Ectodermal cell (in vitro differentiated cells): ENCODE measurements at regions not wholly inside any gene's neighbourhood (a gene's known extent, or its start where the extent isn't known, plus 50 kb on each side); places are given as distances from the start of the nearest gene placed in this dataset.

Experiments used
- H3K27ac ChIP-seq: 2 replicates; pipeline ENCODE4 v1.7.0; 2013; ENCODE audit warnings: mild to moderate bottlenecking, low read depth, low read length; ENCODE audit not compliant: insufficient read depth, poor library complexity, severe bottlenecking
- H3K27me3 ChIP-seq: 2 replicates; pipeline ENCODE4 v1.7.0; 2013; ENCODE audit warnings: mild to moderate bottlenecking, low read length; ENCODE audit not compliant: insufficient read depth, control insufficient read depth, poor library complexity, severe bottlenecking
- H3K36me3 ChIP-seq: one replicate; pipeline ENCODE4 v1.7.0; 2013; ENCODE audit warnings: low read length; ENCODE audit not compliant: control insufficient read depth, insufficient read depth
- H3K4me1 ChIP-seq: one replicate; pipeline ENCODE4 v1.7.0; 2013; ENCODE audit warnings: low read length; ENCODE audit not compliant: control insufficient read depth, insufficient read depth
- H3K4me3 ChIP-seq: 2 replicates; pipeline ENCODE4 v1.7.0; 2013; ENCODE audit warnings: low read depth, low read length, control low read depth; ENCODE audit not compliant: insufficient read depth
- H3K9me3 ChIP-seq: 2 replicates; pipeline ENCODE4 v1.7.0; 2013; ENCODE audit warnings: mild to moderate bottlenecking, low read length, moderate library complexity; ENCODE audit not compliant: control insufficient read depth
- WGBS, 2 experiments: methylation state at CpG; one replicate each; pipeline ENCODE4 v1.1.7; 2013; ENCODE audit warnings: missing lambda C conversion rate in 2 of 2; 5-methylcytosine and 5-hydroxymethylcytosine counted together

DNA sequence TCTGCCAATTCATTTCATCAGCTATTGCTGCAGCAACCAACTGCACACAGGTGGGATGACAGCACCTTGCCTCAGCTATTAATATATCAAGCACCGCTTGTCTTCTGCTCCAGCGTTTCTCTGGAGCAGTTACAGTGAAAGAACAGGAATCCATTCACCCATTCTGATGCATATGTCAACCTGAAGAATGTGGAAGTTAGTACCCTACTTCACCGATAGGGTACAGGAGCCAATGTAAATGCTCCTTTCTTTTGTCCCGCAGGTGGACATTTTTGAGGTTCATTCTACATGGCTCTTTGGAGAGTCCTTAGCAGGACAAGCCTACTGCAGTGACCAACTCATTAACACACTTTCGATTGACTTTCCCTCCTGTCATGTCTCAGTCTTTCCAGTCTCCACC lies 104.4 kb upstream of the PRNP start:
- Histone ChIP-seq H3K27ac (no peak overlapping the region), H3K4me3 (no peak overlapping the region), H3K4me1 (no peaks in the 10 kb centered on the region), H3K36me3 (no peaks in the 10 kb centered on the region), H3K9me3 (no peaks in the 10 kb centered on the region), H3K27me3 (no peaks in the 10 kb centered on the region)
- 42 to 55% methylated on average over 5 of the region's 5 CpGs for WGBS, 2 experiments

- 87 to 90% methylated on average over 1 of the region's 1 CpG for WGBS, 2 experiments
- no peaks in the 10 kb centered on the region for H3K9me3 ChIP-seq
These were observed 107.9 kb upstream of the PRNP start for GRCh38 chr20:4578375-4578774.

DNA sequence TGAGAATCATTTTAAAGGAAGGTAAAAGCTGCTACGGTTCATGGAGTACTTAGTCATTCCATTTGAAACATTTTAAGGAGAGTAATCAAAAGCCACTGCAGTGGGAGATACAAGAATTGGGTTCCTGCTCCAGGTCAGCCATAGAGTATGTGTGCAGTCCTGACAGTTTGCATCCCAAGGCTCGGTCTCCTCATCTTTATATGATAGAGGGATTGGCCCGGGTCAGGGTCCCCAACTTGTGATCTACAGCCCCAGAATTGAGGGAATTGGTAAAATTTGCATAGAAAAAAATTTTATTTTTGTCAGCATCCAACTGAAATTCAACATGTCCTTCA lies 111.9 kb upstream of the PRNP start:
- Histone ChIP-seq H3K27ac (no peak overlapping the region), H3K36me3 (no peaks in the 10 kb centered on the region), H3K9me3 (no peaks in the 10 kb centered on the region), H3K4me3 (no peak overlapping the region), H3K27me3 (no peaks in the 10 kb centered on the region), H3K4me1 (no peaks in the 10 kb centered on the region)
- WGBS, 2 experiments: 89 to 94% methylated on average over 3 of the region's 3 CpGs

More at GRCh38 chr20:4578375-4578774, 107.9 kb upstream of the PRNP start:
- no peak overlapping the region for H3K27ac ChIP-seq
- H3K4me1 ChIP-seq: no peaks in the 10 kb centered on the region
- no peak overlapping the region for H3K4me3 ChIP-seq
- no peaks in the 10 kb centered on the region for H3K36me3 ChIP-seq
- H3K27me3 ChIP-seq: no peaks in the 10 kb centered on the region

GRCh38 chr20:4573564-4574355 lies 112.5 kb upstream of the PRNP start:
- no peaks in the 10 kb centered on the region for H3K9me3 ChIP-seq
- no peaks in the 10 kb centered on the region for H3K27me3 ChIP-seq
- whole genome bisulfite sequencing, 2 experiments: 59 to 62% methylated on average over 7 to 8 of the region's 8 CpGs
- no peak overlapping the region for H3K27ac ChIP-seq
- no peak overlapping the region for H3K4me3 ChIP-seq
- no peaks in the 10 kb centered on the region for H3K36me3 ChIP-seq
- H3K4me1 ChIP-seq: no peaks in the 10 kb centered on the region

GRCh38 chr20:4571759-4572531 lies 114.3 kb upstream of the PRNP start:
- Histone ChIP-seq H3K36me3 (no peaks in the 10 kb centered on the region), H3K27me3 (no peaks in the 10 kb centered on the region), H3K4me3 (no peak overlapping the region), H3K9me3 (no peaks in the 10 kb centered on the region), H3K27ac (no peak overlapping the region), H3K4me1 (no peaks in the 10 kb centered on the region)
- 82 to 84% methylated on average over 8 of the region's 8 CpGs for WGBS, 2 experiments

GRCh38 chr20:4569865-4570264 lies 116.4 kb upstream of the PRNP start:
- 70 to 73% methylated on average over 3 of the region's 3 CpGs for WGBS, 2 experiments
- no peaks in the 10 kb centered on the region for H3K27me3 ChIP-seq
- no peak overlapping the region for H3K27ac ChIP-seq
- no peaks in the 10 kb centered on the region for H3K9me3 ChIP-seq
- no peak overlapping the region for H3K4me3 ChIP-seq
- H3K36me3 ChIP-seq: no peaks in the 10 kb centered on the region
- H3K4me1 ChIP-seq: no peaks in the 10 kb centered on the region

DNA sequence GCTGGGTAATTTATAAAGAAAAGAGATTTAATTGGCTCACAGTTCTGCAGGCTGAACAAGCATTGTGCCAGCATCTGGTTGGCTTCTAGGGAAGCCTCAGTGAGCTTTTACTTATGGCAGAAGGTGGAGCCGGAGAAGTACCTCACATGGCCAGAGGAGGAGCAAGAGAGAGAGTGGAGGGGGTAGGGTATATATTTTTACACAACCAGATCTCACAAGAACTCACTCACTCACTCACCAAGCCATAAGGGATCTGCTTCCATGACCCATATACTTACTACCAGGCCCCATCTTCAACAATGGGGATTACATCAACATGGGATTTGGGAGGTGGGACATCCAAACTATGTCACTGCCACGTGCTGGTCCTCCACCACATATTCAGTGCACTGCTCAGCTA lies 117.2 kb upstream of the PRNP start:
- no peaks in the 10 kb centered on the region for H3K9me3 ChIP-seq
- H3K4me1 ChIP-seq: no peaks in the 10 kb centered on the region
- no peaks in the 10 kb centered on the region for H3K36me3 ChIP-seq
- 85 to 88% methylated on average over 2 of the region's 2 CpGs for WGBS, 2 experiments
- H3K4me3 ChIP-seq: no peak overlapping the region
- no peak overlapping the region for H3K27ac ChIP-seq
- H3K27me3 ChIP-seq: no peaks in the 10 kb centered on the region

DNA sequence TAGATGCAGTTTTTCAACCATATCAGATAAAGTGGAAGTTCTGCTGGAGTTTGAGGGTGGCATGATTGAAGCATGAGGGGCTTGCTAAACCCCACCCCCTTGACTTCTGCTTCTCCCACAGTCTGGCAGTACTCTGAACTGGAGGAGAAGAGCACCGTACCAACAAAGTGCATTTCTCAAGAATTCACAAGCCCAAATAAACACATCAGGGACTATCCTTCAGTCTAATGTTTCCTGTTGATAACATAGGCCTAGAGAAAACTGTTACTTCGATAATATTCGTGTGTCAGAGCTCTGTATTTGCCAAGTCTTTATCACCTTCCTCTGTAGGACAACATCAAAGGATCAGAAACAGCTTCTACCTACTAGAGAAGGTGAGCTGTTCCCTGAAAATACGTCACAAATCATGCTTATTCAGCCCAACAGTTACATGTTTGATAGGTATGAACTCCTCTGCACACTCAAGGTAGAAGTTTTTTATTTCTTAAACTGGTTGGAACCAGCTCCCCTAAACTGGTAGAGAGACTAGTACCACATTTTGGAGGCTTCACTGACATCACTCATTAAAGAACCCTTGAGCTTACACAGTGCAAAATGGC lies 117.8 kb upstream of the PRNP start:
- 95 to 97% methylated on average over 4 of the region's 4 CpGs for WGBS, 2 experiments
- no peaks in the 10 kb centered on the region for H3K27me3 ChIP-seq
- H3K27ac ChIP-seq: no peak overlapping the region
- no peak overlapping the region for H3K4me3 ChIP-seq
- no peaks in the 10 kb centered on the region for H3K9me3 ChIP-seq
- no peaks in the 10 kb centered on the region for H3K4me1 ChIP-seq
- H3K36me3 ChIP-seq: no peaks in the 10 kb centered on the region

GRCh38 chr20:4567170-4567569 lies 119.1 kb upstream of the PRNP start:
- Histone ChIP-seq H3K36me3 (no peaks in the 10 kb centered on the region), H3K27me3 (no peaks in the 10 kb centered on the region), H3K27ac (no peak overlapping the region), H3K4me1 (no peaks in the 10 kb centered on the region), H3K9me3 (no peaks in the 10 kb centered on the region), H3K4me3 (no peak overlapping the region)
- 85 to 100% methylated on average over 2 of the region's 2 CpGs for WGBS, 2 experiments

- H3K9me3 ChIP-seq: no peaks in the 10 kb centered on the region
- H3K4me3 ChIP-seq: no peak overlapping the region
- 14 to 21% methylated on average over 4 of the region's 4 CpGs for WGBS, 2 experiments
- no peaks in the 10 kb centered on the region for H3K27me3 ChIP-seq
- H3K27ac ChIP-seq: no peak overlapping the region
- H3K4me1 ChIP-seq: no peaks in the 10 kb centered on the region
- no peaks in the 10 kb centered on the region for H3K36me3 ChIP-seq
These were observed 122.7 kb upstream of the PRNP start for GRCh38 chr20:4563534-4563933.
